GM21447 (cell line): ENCODE measurements at regions not wholly inside any gene's neighbourhood (a gene's known extent, or its start where the extent isn't known, plus 50 kb on each side); places are given as distances from the start of the nearest gene placed in this dataset.
"Not testable (repeated sequence)": the region's sequence is repeated elsewhere in the genome, so short reads cannot be mapped to it uniquely, and the experiment has no call there.

Experiments used
- ATAC-seq: cut with Tn5 transposase; IDR thresholded peaks from one replicate; pipeline ENCODE4 v1.9.1; 2021; ENCODE audit not compliant: unreplicated experiment

DNA sequence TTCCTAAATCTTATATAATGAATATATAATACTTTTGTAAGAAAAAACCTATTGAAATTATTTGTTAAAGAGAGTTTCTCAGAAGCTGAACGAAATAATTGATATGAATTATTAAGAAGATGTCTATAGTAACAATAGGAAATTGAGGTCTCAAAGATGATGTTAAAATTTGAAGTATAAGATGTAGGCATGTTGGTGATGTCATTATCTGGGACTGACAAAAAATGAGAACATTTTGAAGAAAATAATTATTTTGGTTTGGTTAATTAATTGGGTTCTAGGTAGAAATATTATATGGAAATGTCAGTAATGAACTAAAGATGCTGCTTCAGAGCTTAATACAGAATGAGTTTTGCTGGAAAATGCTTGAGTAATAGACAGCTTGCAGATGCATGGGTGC is 501.4 kb upstream of the ST8SIA4 start:
- no peak for ATAC-seq

GRCh38 chr5:101393795-101394450 is 490.8 kb upstream of the ST8SIA4 start:
- no peak for ATAC-seq

DNA sequence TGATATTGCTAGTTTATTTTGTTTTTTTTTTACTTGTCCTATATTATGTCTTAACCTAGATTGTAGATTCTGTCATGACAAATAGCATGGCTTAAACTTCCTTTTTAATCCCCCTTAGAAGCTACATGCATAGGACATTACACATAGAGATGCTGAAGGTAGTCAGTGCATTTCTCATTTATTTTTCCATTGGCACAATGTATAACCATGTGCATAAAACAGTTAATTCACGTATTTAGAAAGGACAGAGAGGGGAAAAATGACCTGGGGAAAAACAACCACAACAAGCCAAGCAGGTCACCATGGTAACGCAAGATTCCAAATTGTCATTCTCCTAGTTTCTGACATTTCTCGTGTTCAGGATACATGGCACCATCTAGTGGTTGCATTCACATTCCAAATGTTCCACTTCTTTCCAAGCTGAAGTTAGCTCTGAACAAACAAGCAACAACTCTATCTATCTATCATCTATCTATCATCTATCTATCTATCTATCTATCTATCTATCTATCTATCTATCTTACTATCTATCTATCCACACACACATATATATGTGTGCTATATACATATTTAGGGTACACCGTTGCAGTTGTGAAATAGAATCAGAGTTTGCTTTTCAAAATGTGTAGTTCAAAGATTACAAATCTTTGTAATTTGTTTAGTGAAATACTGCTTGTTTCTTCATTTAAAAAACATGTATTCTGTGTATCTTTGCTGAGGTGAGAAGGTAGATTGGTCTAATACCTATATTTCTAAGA is 487.2 kb upstream of the ST8SIA4 start:
- ATAC-seq = no peak

- ATAC-seq = no peak
These were observed 482.2 kb upstream of the ST8SIA4 start for GRCh38 chr5:101385276-101385675.

DNA sequence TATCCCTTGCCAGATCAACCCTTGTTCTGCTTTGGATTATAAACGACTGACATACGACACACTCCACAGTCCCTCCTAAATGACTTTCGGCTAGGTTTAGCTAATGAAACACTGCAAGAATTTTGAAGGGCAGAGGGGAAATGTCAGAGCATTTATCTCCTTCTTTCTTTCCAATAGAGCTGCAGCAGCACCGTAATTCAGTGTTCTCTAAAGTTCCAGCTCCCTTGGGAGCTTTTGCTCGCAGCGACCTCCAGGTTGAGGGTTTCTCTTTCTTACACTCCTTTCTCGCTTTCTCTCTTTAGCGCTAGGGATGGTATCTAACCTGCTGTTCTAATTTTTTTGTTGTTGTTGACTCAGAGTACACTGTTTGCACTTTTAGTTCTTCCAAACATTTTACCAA is 467.1 kb upstream of the ST8SIA4 start:
- ATAC-seq = no peak

GRCh38 chr5:101364469-101364868 is 461.4 kb upstream of the ST8SIA4 start:
- no peak for ATAC-seq

DNA sequence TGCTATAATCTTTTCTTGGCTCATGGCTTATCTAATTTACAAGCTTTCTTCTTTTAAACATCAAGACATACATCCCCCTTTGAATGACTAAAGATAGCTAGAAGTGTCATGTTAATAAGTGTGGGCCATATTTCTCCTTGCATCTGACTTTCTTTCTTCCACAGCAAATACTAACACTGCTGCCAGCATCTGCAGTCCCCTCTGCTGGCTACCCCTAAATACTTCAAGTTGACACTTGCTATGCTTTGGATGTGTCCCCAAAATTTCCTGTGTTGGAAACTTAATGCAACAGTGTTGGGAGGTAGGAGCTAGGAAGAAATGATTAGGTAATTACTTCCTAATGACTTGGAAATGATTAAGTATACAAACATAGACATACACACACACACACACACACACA is 459.0 kb upstream of the ST8SIA4 start:
- no peak for ATAC-seq

- no peak for ATAC-seq
These were observed 443.8 kb upstream of the ST8SIA4 start for GRCh38 chr5:101346906-101347305.

DNA sequence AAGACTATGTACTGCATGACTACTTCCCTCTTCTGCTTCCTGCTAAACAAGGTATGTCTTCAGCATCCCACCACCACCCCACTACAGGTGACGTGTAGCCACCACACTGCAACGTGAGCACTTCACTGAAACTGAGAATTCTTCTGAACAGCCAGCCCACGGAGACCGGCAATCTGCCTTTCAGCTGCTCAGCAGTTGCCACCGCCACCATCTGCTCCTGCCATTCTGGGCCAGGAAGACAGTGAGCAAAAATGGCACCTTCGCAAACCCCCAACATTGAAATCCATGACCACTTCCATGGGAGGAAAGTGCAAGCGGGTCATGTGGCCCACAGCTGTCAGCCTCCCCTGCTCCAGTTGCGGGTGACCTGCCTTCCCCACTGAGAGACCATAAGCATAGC is 443.4 kb upstream of the ST8SIA4 start:
- no peak for ATAC-seq

DNA sequence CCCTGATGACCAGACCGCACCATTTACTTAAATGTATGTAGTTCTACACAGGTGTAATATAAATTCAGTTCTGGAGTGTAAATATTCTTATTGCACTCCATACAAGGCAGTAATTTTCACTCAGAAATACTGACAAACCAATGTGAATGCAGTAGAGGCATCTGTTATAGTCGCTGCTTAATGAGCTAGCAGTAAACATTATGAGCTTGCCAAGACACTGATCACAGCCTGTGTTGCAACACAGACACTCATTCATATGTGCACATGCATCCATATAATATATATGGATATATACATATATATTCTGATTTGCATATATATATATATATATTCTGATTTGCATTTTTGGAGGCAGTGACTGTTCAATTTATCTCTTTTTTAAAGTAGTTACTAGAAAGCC is 435.1 kb upstream of the ST8SIA4 start:
- ATAC-seq = no peak

- no peak for ATAC-seq
These were observed 424.7 kb upstream of the ST8SIA4 start for GRCh38 chr5:101327816-101328215.

GRCh38 chr5:101326766-101327165 is 423.7 kb upstream of the ST8SIA4 start:
- ATAC-seq = no peak

DNA sequence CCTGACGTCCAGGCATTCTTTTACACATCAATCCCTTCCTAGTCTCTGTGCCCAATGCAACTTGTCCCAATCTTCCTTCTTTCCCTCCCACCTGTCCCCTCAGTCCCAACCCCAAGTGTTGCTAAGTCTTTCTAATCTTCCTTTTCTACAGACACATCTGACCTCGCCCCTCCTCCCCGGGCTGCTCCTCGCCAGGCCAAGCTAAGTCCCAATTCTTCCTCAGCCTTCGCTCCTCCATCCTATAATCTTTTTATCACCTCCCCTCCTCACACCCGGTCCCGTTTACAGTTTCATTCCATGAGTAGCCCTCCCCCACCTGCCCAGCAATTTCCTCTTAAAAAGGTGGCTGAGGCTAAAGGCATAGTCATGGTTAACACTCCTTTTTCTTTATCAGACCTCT is 413.3 kb upstream of the ST8SIA4 start:
- not testable (repeated sequence) for ATAC-seq

DNA sequence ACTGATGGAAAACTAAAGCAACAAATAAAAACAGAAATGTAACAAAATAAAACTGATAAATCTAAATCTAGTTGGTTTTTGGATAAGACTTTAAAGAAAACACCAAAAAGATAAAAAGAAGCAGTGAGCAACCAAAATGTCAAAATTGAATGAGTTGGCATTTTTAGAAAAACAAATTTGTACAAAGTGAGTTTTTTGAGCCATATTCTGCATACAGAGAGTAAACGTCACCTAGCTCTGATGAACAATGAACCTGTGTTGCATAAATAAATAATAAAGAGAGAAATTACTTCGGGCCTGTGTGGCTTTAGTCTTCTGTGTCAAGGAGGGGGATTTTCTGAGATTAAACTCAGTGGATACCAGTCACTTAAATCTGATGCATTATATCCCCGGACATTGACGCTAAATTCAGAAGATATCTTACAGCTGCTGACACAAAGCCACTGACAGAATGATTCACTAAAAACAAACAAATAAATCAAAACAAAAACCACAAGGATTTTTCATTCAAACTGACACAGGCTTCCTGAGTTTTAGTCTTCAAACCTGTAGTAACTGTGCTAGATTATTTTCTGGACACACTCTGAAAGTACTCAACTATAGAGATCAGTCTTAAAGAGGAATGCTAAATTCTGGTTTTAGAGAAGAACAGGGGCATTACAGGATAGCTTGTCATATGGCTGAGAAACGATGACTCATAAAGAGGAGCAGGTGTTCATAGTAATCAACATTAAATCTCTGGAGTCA is 403.5 kb upstream of the ST8SIA4 start:
- ATAC-seq = no peak

DNA sequence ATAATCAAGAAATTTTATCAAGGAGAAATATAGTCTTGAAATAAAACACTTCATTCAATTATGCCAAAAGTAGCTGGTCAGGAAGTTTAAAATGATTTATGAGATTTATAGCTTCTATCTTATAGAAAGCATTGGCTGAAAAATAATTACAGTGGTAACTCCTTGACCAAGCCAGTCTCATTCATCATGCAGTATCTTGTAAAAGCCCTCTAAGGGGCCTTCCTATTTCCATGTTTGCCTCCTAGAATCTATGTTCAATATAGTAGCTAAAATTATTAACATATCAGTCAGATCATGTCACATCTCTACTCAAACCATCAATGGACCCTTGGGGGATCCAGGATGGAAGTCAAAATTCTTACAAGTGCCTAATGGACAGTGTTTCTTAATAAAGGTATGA is 393.4 kb upstream of the ST8SIA4 start:
- ATAC-seq = no peak

DNA sequence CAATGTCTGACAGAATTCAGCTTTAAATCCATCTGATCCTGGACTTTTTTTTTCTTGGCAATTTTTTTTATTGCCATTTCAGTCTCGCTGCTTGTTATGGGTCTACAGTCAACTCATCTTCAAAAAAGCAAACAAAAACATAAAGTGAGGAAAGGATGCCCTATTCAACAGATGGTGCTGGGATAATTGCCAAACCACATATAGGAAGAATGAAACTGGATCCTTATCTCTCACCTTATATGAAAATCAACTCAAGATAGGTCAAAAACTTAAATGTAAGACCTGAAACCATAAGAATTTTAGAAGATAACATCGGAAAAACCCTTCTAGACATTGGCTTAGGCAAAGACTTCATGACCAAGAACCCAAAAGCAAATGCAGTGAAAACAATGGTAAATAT is 389.1 kb upstream of the ST8SIA4 start:
- ATAC-seq = no peak

DNA sequence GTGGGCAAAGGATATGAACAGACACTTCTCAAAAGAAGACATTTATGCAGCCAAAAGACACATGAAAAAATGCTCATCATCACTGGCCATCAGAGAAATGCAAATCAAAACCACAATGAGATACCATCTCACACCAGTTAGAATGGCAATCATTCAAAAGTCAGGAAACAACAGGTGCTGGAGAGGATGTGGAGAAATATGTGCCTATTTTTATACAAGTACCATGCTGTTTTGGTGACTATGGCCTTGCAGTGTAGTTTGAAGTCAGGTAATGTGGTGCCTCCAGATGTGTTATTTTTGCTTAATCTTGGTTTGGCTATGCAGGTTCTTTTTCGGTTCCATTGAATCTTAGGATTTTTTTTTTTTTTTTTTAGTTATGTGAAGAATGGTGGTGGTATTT is 387.7 kb upstream of the ST8SIA4 start:
- ATAC-seq = not testable (repeated sequence)

- ATAC-seq = no peak
These were observed 385.6 kb upstream of the ST8SIA4 start for GRCh38 chr5:101288633-101289032.

DNA sequence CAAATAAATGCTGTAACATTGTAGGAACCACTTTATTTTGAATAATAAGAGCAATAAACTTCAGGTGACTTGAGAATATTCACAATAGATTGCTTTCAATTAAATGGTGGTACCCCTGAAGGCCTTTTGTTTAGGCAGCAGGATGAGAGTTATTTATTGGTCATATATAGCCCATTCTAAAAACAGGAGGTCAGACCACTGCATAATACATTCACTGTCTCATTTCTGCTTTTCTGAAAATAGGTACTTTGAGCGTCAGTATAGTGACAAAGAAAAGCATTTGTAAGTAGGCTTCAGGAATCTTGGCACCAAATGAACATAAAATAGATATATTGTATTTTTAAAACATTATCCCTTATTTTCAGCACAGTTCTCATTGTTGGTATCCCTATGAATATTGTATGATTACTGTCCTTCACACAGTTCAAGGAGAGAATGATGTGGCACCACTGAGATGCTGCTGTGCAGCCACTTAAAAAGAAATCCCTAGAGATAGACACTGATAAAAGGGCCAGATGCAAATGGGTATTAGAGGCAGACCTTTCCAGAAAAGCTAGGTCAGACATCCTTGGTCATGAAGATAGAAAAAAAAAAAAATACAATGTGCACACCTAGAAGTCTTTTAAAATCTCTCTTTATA is 381.8 kb upstream of the ST8SIA4 start:
- ATAC-seq = no peak

GRCh38 chr5:101283938-101284337 is 380.9 kb upstream of the ST8SIA4 start:
- ATAC-seq = not testable (repeated sequence)

GRCh38 chr5:101278917-101279316 is 375.8 kb upstream of the ST8SIA4 start:
- no peak for ATAC-seq
